Pons (tissue), 1 donor: ENCODE measurements at regions not wholly inside any gene's neighbourhood (a gene's known extent, or its start where the extent isn't known, plus 50 kb on each side); places are given as distances from the start of the nearest gene placed in this dataset.

Experiments
- DNase-seq: peaks from one replicate; pipeline ENCODE4 v3.0.0-alpha.2; 2016; ENCODE audit warnings: low spot score

GRCh38 chr15:70226337-70226980, 128.7 kb upstream of the TLE3 start:
- no peak for DNase-seq

- DNase-seq = no peak
Observed at GRCh38 chr15:70225416-70225815, 127.7 kb upstream of the TLE3 start.

- no peak for DNase-seq
Observed at GRCh38 chr15:70222606-70223005, 124.9 kb upstream of the TLE3 start.

GRCh38 chr15:70220490-70221096, 122.9 kb upstream of the TLE3 start:
- no peak for DNase-seq

GRCh38 chr15:70219966-70220365, 122.2 kb upstream of the TLE3 start:
- no peak for DNase-seq

- peak; percentile 5 for DNase-seq
Observed at GRCh38 chr15:70219256-70219895, 121.7 kb upstream of the TLE3 start.

GRCh38 chr15:70217226-70218160, 119.8 kb upstream of the TLE3 start:
- no peak for DNase-seq

GRCh38 chr15:70215951-70216350, 118.2 kb upstream of the TLE3 start:
- no peak for DNase-seq

GRCh38 chr15:70214941-70215635, 117.4 kb upstream of the TLE3 start:
- DNase-seq = no peak

- DNase-seq = no peak
Observed at GRCh38 chr15:70214276-70214675, 116.6 kb upstream of the TLE3 start.

- DNase-seq = no peak
Observed at GRCh38 chr15:70213794-70214193, 116.1 kb upstream of the TLE3 start.

- DNase-seq = no peak
Observed at GRCh38 chr15:70212963-70213315, 115.2 kb upstream of the TLE3 start.

GRCh38 chr15:70212286-70212962, 114.7 kb upstream of the TLE3 start:
- DNase-seq = no peak

GRCh38 chr15:70210528-70210927, 112.8 kb upstream of the TLE3 start:
- DNase-seq = no peak

GRCh38 chr15:70210076-70210475, 112.4 kb upstream of the TLE3 start:
- DNase-seq = no peak

GRCh38 chr15:70209499-70209898, 111.8 kb upstream of the TLE3 start:
- DNase-seq = no peak

- DNase-seq = no peak
Observed at GRCh38 chr15:70208332-70208731, 110.6 kb upstream of the TLE3 start.

GRCh38 chr15:70206668-70207067, 109.0 kb upstream of the TLE3 start:
- DNase-seq = no peak

GRCh38 chr15:70204652-70205051, 106.9 kb upstream of the TLE3 start:
- no peak for DNase-seq

GRCh38 chr15:70203981-70204560, 106.4 kb upstream of the TLE3 start:
- DNase-seq = no peak

GRCh38 chr15:70202756-70203155, 105.0 kb upstream of the TLE3 start:
- DNase-seq = no peak
